Urothelium cell line (cell line): ENCODE measurements at regions not wholly inside any gene's neighbourhood (a gene's known extent, or its start where the extent isn't known, plus 50 kb on each side); places are given as distances from the start of the nearest gene placed in this dataset.

Source experiments
- DNase-seq: peaks from one replicate; pipeline ENCODE4 v3.0.0; 2011; ENCODE audit warnings: low spot score, mixed read lengths
- FAIRE-seq: peaks from 2 replicates; lab custom pipeline; 2011; peaks lifted over from hg19 to GRCh38; lab: Jason Lieb, UNC

DNA sequence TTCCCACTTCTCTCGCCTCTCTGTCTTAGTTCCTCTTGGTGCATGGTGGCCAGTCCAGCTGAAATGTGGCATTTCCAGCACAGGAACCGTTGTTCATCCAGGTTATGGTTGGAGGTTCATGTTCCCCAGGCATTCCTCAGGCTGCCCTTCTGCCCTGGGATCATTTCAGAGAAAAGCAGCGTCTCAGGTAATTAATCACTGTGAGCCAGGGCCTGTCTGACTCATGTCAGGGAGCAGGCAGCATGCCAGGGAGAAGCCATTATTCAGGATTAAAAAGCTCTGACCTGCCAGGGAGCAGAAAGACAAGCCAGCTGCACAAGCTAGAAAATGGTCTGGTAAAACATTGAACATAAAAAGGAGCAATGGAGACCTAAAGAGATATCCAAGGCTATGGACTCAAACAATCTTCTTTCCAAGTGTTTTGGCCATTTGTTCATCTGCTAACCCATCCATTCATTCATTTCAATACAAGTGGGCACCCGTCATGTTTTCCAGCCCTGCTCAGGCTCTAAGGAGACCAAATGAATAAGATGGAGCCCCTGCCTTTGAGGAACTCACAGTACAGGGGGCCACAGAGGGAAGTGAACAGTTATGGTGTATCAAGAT is 241.4 kb downstream of the DRD1 start:
- FAIRE-seq: no peak
- peak; percentile 78 for DNase-seq

DNA sequence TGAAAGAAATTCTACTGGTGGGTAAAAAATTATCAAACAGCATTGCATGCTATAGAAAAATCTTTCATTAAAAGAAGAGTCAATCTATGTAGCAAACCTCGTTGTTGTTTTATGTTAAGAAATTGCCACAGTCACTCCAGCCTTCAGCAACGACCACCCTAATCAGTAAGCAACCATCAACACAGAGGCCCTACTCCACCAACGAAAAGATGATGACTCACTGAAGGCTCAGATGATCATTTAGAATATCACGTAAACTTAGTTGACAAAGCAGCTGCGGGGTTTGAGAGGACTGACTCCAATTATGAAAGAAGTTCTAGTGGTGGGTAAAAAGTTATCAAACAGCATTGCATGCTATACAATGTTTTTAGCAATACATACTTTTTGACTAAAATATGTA is 242.6 kb downstream of the DRD1 start:
- FAIRE-seq: no peak
- DNase-seq: no peak

DNA sequence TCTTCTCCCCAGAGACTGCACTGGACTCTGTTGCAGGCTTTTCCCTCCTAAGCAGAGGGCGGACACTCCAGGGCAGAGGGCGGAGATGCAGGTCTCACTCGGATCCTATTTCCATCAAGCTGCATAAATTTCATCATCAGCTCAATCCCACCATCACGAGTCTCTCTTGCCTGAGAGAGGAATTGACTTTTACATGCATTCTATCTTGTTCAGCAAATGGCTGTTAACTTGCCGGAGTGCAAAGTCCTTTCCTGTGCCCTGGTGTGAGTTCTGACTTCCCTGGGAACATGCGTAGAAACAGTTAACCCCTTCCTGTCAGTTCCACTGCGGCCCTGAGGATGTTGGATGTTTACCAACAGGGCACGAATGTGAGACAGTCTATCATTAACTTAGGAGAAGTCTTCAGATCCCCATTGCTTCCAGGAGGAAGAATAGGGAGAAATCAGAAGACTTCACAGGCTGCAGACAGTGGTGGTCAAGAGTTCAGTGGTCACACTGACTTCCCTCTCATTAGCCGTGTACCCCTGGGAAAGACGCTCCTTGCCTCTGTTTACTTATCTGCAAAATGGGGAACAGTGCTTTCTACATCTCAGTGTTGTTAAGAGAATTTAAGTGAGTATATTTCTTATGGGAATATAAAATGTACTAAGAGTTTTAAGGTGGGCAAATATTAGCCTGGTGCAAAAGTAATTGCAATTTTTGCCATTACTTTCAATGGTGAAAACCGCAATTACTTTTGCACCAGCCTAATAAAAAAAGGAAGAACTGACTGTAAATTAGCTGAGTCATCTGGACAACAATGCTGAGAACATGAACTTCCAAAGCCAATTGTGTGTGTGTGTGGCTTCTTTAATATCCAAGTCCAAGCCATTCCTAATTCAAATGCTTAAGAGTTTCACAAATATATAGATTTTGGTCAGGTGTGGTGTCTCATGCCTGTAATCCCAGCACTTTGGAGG is 248.0 kb downstream of the DRD1 start:
- DNase-seq: no peak
- peak; percentile 5 for FAIRE-seq

DNA sequence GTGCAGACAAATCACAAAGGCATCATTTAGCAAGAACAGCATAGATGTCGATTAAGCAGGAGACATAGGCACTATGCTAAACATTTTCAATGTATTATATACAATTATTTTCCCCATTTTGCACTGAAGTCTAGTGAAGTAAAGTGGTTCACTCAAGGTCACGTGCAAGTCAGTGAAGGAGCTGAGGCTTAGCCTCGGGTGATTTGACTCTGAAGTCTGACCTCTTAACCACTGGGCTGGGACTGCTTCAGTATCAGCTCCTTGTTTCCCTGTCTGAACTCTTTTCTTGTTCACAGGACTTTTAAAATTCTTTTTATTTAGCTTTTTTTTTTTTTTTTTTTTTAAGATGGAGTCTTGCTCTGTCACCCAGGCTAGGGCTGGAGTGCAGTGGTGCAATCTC is 262.7 kb downstream of the DRD1 start:
- DNase-seq: no peak
- no peak for FAIRE-seq

DNA sequence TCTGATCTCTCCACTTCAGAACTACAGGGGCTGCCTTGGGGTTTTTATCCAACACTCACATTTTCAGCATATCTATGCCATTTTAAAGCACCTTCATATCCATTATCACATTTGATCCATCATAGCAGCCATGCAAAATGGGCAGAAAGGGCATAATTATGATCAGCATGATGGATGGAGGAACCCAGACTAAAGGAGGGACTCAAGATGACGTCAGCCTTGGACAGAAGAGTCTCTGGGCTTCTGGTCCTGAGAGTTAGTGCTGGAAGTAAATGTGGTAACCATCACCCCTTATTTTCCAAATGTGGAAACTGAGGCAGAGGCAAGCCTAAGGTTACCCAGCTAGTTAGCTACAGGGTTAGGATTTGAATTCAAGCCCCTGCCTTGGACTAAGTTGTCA is 273.1 kb downstream of the DRD1 start:
- no peak for DNase-seq
- no peak for FAIRE-seq

DNA sequence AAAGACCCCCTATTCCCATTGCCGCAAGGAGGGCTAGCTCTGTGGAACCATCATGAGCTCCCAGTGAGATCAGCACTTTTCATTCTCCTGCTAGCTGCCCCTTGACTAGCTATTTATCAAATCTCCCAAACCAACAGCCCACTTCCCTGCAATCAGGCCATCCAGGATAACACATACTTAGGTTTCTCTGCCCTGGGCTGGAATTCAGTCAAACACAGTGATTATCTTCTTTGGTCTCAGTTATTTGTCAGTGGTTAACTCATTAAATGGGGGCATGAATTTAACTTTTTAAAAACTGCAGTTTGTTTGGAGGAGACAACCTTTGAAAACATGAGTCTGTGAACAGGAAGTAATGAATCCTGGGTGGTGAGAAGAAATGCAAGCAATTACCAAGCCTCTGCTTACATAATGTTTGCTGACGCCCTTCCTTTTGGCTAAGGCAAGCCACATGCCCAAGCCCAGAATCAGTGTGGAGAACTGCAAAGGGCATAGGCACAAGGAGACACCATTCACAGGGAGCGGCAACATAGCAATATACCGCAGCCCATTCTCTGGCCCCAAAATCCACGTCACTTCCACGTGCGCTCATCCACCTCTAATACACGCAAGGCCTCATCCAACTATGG is 275.0 kb downstream of the DRD1 start:
- no peak for FAIRE-seq
- DNase-seq: no peak

DNA sequence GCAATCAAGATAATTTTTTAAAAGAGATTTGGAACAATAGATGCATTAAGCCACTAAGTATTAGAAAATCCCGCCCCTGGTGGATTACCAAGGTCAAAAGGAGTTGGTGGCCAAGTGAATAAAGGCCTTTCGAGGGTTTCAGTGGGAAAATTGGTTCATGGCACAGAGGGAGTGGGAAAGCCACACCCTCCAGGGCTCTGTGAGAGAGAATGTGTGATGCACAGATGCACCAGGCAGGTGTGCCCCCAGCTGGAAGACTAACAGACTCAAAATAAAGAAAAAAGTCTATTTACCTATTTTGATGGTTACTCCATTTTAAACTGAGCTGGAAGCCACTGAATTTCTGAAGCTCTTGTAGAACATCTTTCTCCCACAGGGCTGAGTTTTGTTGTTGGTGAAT is 278.0 kb downstream of the DRD1 start:
- DNase-seq: no peak
- FAIRE-seq: no peak

DNA sequence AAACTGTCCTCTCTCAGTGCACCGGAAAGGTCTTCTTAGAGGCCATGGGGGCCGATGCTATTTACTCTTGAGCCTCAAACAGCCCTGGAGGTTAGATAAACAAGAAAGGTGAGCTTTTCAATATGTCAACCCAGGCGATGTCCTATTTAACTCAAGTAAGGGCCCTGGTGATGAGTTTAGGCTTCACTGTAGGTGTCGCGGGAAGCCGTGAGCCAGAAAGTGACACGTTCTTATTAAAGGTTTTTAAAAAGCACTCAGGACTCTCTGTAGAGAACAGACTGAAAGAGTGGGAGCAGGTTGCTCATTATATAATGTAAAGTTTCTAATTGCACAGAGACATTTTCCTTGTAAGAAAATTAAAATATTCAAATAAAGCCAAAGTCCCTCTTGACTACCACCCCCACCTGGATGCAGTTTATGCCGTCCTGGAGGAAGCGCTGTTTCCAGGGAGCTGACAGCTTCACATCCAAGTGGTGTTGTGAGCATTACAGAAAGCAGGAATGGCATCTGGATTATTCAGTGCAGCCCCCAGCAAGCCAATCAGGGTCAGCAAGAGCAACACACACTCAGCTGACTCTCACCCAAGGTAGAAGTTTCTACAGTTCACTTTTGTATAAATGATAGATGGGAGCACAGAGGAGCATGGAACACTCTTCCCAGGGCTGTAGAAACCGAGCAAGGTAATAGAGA is 280.3 kb downstream of the DRD1 start:
- DNase-seq (no peak), FAIRE-seq (no peak)

DNA sequence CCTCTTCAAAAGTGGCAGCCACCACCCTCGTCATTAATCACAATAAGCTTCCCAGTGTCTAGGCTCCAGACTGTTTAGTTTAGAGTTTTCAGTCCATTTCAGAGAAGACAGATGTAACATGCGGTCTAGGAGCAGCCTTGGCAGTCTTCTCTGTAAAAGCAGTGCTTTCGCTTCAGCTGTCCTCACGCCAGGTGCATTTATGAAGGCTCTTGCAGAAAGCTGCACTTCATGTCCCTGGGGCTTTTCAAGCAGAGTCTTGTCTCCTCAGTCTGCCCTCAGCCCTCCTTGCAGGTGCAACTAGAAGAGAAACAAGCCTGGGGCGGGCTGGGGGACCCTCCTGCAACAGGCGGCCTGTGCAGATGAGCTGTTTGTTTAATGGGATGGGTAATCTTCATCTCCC is 281.9 kb downstream of the DRD1 start:
- no peak for FAIRE-seq
- DNase-seq: no peak

DNA sequence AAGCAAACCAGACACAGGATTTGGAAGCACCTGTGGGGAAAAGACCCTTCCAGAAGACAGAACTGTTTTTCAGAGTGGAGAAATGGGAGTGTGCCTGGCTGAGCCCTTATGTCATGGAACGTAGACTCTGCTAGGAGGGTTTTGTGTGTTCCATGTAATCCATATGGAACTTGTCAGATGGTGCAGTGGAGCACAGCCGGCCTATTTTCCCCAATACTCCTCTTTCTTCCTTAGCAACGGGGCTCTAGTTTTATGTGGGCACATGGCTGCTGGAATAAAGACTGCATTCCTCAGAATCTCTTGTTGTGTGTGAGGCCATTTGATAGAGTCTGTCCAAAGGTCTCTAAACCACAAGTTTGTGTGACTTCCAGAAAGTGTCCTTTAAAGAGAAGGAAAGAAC is 284.0 kb downstream of the DRD1 start:
- DNase-seq: no peak
- FAIRE-seq: no peak

DNA sequence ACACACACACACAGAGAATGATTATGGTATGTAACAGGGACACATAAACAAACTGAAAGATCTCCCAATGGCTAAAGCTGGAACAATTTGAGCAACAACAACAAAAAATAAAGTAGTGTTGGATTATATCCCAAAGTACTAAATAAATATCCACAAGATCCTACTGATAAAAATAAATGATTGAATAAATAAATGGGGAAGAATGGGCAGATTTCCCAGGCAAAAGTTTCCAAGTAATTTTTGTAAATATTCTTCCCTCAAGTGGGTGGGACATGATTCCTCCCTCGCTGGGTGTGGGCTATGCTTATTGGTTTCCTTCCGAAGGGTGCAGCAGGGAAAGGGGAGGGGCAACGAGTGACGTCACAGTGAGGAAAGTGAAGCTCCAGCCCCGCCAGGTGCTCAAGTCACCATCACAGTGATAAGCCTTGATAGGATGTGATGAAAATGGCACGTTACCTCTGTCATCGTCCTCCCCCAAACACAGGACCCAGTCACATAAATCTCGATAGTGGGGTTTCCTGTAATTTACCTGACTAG is 295.3 kb downstream of the DRD1 start:
- FAIRE-seq (no peak), DNase-seq (no peak)

DNA sequence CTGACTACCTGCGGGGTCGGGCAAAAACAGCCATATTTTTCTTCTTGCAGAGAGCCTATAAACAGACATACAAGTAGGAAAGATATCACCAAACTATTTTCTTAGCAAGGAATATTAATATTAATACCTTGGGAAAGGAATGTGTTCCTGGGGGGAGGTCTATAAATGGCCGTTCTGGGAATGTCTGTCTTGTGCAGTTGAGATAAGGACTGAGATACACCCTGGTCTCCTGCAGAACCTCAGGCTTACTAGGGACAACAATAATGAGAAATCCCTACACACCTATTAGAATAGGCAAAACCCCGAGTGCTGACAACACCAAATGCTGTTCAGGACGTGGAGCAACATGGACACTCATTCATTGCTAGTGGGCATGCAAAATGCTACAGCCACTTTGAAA is 297.2 kb downstream of the DRD1 start:
- FAIRE-seq (no peak), DNase-seq (no peak)

DNA sequence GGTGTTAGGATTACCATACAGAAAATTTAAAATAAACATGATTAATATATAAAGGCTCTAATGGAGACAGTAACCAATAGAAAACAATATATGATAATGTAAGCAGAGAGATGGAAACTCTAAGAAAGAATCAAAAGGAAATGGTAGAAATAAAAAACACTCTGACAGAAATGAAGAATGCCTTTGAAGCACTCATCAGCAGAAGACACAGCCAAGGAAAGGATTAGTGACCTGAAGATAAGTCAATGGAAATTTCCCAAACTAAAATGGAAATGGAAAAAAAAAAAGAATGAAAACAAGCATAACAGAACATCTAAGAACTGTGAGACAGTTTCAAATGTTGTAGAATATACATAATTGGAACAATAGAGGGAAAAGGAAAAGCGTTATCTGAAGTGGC is 302.6 kb downstream of the DRD1 start:
- DNase-seq (no peak), FAIRE-seq (no peak)

DNA sequence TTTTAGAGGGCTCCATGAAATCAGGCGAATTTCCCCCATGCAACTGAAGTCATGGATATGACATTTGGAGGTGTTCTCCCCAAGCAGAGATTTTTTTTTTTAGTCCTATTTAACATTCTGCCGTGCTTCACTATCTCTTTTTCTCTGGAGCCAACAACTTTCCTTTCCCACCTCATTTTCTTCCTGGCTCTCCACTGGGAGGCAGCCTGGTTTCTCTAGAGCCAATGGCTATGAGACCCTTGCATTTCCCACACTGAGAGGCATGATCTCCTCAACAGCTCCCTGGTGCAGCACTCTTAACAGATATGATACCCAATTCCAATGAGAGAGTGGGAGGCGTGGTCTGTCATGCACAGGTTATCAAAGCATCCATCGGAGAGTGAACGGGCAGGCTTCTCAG is 310.8 kb downstream of the DRD1 start:
- DNase-seq: no peak
- no peak for FAIRE-seq

DNA sequence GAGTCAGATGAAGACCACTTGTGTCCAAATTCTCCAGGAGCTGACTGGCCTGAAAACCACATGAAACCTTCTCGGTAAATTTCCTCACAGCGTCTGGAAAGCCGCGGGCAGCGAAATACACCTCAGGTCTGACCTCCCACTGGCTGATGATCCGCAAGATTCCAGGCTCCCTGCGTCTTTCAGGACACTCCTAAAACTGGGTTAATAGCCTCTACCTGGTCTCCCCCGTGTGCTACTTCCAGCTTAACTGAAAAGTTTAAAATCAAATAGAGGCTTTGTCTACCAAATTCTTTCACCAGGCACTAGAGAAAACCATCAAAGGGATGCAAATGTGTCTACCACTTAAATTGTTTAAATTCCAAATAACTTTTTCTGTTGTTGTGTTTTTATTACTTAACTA is 312.6 kb downstream of the DRD1 start:
- DNase-seq (no peak), FAIRE-seq (no peak)

DNA sequence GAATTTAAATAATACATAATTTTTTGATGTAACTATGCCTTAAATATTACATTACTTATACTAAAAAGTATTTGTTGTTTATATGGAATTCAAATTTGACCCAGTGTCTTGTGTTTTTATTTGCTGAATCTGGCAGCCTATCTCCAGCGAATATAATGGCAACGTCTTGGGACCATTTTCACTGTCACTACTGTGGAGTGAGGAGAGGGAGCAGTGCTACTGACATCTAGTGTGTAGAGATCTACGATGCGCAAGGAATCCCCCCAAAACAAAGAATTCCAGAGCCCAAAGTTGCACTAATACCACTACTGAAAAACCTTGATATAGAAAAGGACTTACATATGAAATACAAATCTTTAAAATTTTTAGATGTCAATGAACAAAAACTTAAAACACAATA is 314.4 kb downstream of the DRD1 start:
- no peak for FAIRE-seq
- DNase-seq: no peak

DNA sequence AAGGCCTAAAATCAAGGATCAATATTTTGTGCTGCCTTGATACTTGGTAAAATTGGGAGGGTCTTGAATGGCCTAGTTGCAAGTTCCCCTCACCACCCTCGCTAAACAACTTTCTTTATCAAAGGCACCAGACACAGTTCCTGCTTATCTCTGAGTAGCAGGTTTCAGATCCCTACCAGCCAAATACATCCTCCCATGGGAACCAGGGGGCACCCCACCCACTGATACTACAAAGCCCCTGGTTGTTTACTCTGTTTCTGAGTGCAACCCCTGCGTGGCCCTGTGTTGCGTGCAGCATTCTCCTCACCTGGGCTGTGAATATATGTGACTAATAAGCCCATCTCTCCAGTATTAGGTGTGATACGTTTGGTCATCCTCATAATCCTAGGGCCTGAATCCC is 314.9 kb downstream of the DRD1 start:
- no peak for DNase-seq
- FAIRE-seq: no peak

DNA sequence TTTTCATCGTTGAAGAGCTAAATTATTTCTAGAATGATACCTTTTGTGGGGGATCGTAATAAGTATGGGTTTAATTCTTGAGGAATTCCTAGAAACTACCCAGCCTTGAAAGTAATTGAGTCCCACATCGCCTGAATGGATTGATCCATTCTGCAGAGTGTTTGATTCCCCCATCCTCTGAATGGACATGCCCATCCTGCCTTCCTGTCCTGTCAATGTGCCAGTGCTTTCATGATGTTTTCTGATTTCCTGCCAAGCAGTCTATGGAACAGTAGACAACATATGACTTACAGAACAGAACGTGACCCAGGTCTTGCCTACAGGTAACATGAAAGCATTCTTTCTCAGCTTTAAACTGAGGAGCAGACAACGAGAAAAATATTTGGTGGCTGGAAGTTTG is 319.2 kb downstream of the DRD1 start:
- FAIRE-seq (no peak), DNase-seq (no peak)

DNA sequence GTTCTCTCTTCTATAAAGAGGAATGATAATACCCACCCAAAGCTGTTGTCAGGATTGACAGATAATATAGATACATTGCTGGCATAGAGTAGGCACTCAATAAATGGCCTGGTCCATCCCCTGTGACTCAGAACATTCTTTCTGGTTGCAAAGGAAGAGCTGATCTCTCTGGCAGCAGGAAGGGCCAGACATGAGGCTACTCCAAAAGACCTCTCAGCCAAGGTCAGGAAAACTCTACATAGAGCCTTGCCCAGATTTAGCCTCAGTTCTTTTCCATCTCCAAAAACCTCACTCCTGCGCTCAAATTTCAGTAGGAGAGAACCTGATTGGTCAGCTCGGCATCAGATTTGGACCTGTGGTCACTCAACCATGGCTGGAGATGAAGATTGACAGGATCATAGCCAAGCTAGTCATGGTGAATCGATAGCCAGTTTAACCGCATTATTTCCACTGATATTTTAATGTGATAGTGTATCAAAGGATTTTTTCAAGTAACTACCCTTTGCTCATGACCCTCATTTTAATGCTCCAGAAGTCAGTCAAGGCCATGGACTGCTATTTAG is 319.6 kb downstream of the DRD1 start:
- FAIRE-seq (no peak), DNase-seq (peak; percentile 16)

DNA sequence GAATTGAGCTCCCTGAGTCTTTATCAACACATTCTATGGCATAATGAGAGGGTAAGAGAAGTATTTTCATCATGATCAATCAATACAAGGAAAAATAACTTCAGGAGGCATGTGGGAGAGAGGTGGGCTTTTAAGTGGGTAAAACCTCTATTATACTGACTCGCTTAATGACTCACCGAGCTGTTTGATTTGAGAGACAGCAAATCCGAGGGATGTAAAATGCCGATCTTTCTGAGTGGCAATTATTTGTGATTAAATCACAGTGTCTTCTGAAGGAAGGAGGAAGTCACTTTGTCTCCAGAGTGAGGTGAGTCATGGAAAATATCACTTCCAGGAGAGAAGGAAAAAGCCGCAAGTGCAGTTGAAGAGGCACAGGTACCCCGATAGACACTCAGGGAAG is 320.4 kb downstream of the DRD1 start:
- no peak for FAIRE-seq
- peak; percentile 29 for DNase-seq

DNA sequence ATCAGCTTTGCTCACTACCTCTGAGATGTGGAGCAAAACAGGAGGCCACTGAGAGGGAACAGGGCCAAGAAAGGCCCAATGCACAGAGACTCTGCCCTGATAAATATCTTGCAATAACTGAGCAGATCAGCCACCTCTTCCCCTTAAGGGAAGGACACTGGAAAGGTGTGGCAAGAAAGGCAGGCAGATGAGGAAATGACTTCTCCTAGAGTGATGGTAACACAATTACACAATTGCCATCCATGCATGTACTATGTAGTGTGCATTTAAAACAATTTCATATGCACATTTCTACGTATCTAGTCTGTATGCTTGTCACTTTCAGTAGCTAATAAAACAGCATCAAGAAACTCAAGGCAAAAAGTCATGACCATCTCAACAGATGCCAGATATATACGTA is 322.5 kb downstream of the DRD1 start:
- FAIRE-seq (no peak), DNase-seq (no peak)
